Globus pallidus (tissue), 1 donor: ENCODE measurements at regions not wholly inside any gene's neighbourhood (a gene's known extent, or its start where the extent isn't known, plus 50 kb on each side); places are given as distances from the start of the nearest gene placed in this dataset.
"Not testable (repeated sequence)": the region's sequence is repeated elsewhere in the genome, so short reads cannot be mapped to it uniquely, and the experiment has no call there.

Experiments
- DNase-seq: peaks from one replicate; pipeline ENCODE4 v3.0.0-alpha.2; 2015; ENCODE audit warnings: low spot score

- DNase-seq: not testable (repeated sequence)
These were observed 121.7 kb downstream of the ATP6V0E2 start for GRCh38 chr7:149995369-149996026.

- not testable (repeated sequence) for DNase-seq
These were observed 127.2 kb downstream of the ATP6V0E2 start for GRCh38 chr7:150000780-150001599.

- no peak for DNase-seq
These were observed 129.6 kb downstream of the ATP6V0E2 start for GRCh38 chr7:150003304-150003810.

- not testable (repeated sequence) for DNase-seq
These were observed 130.2 kb downstream of the ATP6V0E2 start for GRCh38 chr7:150003973-150004372.

GRCh38 chr7:150004843-150005242 is 131.1 kb downstream of the ATP6V0E2 start:
- DNase-seq: not testable (repeated sequence)

GRCh38 chr7:150009620-150010303 is 136.0 kb downstream of the ATP6V0E2 start:
- not testable (repeated sequence) for DNase-seq

GRCh38 chr7:150016651-150017189 is 143.0 kb downstream of the ATP6V0E2 start:
- DNase-seq: not testable (repeated sequence)

- DNase-seq: not testable (repeated sequence)
These were observed 146.4 kb downstream of the ATP6V0E2 start for GRCh38 chr7:150020210-150020609.

GRCh38 chr7:150024550-150025490 is 151.1 kb downstream of the ATP6V0E2 start:
- not testable (repeated sequence) for DNase-seq

- DNase-seq: not testable (repeated sequence)
These were observed 152.0 kb downstream of the ATP6V0E2 start for GRCh38 chr7:150025802-150026201.

- not testable (repeated sequence) for DNase-seq
These were observed 154.7 kb downstream of the ATP6V0E2 start for GRCh38 chr7:150028344-150029012.

GRCh38 chr7:150029013-150029389 is 155.2 kb downstream of the ATP6V0E2 start:
- DNase-seq: not testable (repeated sequence)

GRCh38 chr7:150031733-150032132 is 158.0 kb downstream of the ATP6V0E2 start:
- not testable (repeated sequence) for DNase-seq

- DNase-seq: not testable (repeated sequence)
These were observed 159.9 kb downstream of the ATP6V0E2 start for GRCh38 chr7:150033711-150034110.

GRCh38 chr7:150035769-150036168 is 162.0 kb downstream of the ATP6V0E2 start:
- not testable (repeated sequence) for DNase-seq

- DNase-seq: not testable (repeated sequence)
These were observed 165.3 kb downstream of the ATP6V0E2 start for GRCh38 chr7:150039061-150039460.

GRCh38 chr7:150042281-150042680 is 168.5 kb downstream of the ATP6V0E2 start:
- not testable (repeated sequence) for DNase-seq

GRCh38 chr7:150044771-150045170 is 171.0 kb downstream of the ATP6V0E2 start:
- not testable (repeated sequence) for DNase-seq

- DNase-seq: not testable (repeated sequence)
These were observed 171.8 kb downstream of the ATP6V0E2 start for GRCh38 chr7:150045596-150045995.
